NCI-H345 (cell line): ENCODE measurements at regions not wholly inside any gene's neighbourhood (a gene's known extent, or its start where the extent isn't known, plus 50 kb on each side); places are given as distances from the start of the nearest gene placed in this dataset.

Experiments
- DNase-seq: peaks from one replicate; lab custom pipeline; 2025; lab: John Stamatoyannopoulos, UW

DNA sequence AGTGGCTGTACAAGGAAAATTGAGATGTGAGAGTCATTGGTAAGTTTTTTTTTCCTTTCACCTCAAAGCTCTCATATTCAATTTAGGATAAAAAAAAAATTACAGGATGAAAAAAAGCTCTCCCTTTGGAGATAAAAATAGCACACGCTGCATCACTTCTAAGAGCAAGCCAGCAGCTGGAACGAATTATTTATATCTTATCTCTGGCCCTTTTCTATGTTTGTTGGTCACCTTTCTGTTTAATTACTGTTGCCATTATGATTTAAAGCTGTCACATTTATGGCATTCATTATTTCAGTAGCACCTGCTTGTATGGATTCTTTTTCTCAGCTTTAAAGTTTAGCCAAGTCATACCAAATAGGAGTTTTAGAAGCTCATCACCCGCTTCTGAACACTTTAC lies 171.6 kb upstream of the PDZRN3 start:
- no peak for DNase-seq

DNA sequence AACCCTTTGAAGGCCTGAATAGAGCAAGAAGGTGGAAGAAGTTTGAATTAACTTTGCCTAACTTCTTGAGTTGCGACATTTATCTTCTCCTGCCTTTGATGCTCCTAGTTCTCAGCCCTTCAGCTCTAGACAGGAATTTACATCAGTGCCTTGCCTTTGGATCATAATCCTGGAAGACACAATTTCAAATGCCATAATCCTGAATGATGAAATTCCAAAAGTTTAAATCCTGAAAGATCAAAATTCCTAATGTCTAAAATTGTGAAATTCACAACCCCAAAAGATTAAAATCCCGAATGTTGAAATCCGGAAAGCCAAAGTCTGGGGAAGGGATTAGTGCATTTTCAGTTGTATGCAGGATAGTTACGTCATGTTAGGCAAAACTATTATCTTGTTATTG lies 166.6 kb upstream of the PDZRN3 start:
- DNase-seq: no peak

DNA sequence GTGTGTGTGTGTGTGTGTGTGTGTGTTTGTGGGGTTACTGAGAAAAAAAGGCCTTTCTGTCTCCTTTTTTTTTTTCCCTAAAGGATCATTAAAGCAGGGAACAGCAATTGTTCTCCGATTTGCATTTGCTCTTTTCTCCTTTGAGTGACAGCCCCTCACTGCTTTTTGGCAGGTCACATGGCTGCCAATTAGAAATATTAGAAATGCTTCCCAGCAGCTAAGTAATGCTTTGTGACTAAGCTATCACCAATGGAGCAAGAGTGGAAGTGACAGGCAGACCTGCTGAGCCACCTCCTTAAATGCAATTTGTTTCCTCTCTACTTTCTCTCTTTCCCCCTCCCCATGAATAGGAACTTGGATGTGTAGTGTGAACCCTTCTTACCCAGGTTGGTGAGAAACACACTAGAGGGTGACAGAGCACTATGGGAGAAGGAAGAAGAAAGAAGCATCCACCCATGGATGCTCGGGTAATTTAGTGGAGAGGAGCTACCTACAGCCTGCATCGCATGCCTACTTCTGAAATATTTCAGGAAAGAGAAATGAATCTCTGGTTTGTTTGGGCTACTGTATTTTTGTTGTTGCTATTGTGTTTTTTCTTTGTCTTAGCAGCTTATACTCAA lies 165.2 kb upstream of the PDZRN3 start:
- no peak for DNase-seq

DNA sequence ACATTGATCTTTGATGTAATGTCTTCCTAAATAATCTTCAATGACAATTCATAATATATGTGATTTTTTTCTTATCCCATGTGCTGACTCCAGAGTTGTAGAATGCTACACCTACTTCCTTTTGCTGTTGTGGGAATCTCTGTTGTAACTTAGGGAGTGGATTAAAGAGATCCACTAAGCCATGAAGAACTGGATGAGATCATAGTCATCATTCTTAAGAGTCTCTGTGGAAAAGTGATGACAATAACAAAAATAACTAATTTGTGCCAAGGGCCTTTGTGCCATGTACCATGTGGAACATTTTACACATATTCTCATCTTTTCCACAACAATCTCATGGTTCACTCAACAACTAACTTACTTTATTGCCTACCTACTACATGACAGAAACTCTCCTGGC lies 162.9 kb upstream of the PDZRN3 start:
- no peak for DNase-seq

DNA sequence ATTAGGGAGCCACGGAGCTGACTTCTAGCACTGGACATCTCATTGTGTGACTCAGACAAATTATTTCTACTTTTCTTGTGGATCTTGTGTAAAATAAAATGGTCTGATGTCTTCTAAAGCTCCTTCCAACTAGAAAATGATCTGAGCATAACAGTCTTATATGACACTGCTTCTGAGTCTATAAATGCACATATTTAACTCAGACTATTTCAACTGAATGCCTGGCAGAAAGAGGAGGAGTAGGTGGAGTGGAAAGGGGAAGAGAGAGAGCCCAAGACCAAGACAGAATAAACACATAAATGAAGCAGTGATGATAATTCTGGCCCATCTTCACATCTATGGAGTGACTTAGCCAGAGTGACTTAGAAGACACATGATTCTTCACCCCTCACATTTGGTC lies 162.3 kb upstream of the PDZRN3 start:
- DNase-seq: no peak

DNA sequence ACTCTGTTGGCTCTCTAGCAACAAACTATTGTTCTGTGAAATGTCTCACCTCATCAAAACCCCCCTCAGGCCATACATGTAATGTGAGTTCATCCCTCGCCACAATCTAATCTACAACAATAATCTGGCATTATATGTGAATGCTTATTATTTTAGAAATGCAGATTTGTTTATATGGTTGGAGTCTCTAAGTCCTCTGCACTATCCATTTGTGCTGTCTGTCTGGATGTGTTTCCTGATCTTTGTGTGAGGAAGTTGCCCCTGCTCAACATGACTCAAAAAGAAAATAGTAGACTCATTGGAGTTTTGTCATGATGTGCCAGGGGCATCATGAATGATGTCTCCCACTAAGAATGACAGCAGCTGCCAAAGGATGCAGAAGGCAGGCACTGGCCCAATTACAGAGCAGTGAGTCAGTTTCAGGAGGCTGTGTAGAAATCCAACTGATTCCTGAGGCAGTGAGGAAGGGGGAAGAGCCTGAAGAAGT lies 161.6 kb upstream of the PDZRN3 start:
- no peak for DNase-seq

DNA sequence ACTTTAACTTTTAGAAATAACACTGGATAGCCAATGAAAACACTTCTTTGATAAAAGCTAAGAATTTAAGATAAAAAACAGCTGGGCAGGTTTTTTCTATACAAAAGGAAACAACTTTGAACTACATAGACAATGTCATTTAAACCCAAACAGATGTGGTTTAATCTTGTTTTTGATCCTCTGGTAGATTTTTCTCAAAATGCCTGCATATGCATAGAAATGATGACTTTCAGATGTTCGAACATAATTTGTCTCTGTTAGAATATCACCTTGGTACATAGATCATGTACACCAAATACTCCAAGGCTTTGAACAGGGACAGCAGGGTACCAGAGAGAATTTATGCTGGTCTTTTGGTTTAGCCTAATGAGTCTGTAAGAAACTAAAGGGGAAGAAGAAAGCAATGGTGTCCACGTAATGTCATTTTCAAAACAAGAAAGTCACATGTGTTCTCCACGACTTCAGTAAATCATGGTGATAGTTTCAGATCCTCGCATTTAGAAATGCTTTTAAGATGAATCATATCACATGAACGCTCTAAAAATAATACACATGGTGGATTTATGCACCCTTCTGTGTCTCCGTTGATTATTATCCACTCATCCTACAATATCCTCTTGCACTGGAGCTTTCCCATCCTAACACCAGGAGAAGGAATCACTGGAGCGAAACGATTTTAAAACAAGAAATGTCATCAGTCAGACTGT lies 160.1 kb upstream of the PDZRN3 start:
- no peak for DNase-seq

DNA sequence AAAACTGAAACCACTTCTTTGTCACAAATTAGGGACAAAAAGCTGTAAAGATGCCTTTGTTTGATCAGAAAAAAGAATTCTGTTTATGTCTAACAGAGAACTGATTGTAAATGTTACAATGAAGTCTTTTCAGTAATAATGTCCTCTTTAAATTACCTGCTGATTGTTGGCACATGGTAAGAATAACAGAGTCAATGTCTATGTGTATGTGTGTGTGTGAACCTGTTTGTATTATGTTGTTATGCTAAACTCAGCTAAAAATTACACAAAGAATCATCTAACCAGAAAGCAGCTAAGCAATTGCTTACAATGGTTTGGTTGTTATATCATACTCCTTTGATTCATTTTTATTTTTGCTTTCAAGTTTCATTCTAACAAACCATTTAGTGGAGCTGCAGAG lies 159.1 kb upstream of the PDZRN3 start:
- no peak for DNase-seq

DNA sequence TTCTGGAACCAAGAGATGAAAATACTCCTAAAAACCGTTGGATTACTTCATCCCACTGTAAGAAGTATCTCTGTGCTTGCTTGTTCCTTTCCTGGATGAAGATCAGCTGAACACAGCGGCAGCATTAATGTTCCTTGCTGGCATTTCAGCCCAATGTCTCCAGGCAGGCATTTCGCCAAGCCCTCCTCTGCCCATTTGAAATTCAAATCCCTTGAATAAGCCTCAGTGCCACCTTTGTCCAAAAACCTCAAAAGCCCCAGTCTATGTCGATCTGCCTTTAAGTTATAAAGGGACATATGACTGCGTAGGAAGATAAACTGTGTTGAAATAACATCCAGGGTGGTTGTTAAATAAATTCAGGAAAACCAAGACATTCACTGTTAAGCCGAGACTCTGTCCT lies 156.8 kb upstream of the PDZRN3 start:
- DNase-seq: no peak

DNA sequence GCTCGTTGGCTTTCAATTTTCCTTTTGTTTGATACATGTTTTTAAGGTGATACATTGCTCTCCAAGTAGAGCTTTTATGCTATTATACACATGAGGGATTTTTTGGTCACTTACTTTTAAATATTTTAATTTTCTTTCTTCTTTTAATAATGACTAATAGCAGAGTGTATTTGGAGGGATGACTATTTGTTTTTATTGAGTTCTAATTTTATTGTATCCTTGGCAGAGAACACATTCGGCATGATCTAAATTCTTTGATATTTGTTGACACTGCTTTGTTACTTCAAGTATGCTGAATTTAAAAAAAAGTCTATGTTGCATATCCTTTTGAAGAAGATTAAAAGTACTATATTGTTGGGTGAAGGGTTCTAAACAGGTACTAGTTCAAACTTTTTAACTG lies 149.9 kb upstream of the PDZRN3 start:
- DNase-seq: no peak

DNA sequence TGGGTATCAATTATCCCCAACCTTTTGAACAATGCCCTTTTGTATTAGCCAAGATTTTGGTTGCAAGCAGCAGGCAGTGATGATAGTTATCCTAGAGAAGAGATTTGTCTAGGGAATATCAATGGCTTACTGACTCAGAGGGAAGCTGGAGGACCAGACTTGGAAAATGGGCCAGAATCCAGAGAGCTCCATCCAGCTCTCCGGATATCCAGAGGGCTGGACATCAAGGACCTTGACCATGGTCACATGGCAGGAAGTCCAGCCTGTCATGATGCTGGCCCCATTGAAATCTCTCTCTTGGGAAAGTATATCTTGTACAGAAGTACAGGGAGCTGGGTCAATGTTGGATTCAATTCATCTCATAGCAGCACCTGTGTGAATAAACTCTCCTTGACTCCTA lies 148.5 kb upstream of the PDZRN3 start:
- DNase-seq: no peak

DNA sequence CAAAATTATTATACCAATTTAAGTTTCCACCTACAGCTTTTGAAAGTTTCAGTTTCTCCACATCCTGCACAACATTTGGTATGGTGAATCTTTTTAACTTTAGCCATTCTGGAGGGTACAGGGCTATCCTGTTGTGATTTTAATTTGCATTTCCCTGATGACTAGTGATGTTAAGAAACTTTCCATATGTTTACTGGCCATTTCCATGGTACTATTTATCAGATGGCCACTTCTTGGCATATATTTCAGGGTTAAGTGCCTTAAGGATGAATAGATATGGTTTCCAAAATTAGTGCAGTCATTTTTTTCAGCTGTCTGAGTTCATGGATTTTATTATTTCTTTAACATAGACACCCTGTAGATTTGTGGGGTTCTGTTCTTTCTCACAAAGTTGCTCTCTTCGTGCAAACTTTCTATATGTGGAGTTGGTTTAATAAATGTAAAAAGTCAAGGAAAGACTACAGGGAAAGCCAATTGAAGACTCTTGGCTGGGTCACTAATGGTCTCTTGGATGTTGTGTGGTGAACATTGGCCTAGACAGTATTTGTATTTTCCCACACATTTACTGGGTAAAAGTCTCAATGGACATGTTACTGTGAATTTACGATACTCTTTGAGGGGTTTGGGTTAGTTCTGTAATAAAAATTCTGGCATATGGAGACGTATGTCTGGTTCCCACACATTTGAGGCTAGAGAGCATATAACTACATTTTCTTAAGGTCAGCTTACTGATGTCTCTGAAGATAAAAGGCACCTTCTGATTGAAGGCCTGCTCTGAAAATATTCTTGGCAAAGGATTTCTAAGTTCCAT lies 147.5 kb upstream of the PDZRN3 start:
- no peak for DNase-seq

DNA sequence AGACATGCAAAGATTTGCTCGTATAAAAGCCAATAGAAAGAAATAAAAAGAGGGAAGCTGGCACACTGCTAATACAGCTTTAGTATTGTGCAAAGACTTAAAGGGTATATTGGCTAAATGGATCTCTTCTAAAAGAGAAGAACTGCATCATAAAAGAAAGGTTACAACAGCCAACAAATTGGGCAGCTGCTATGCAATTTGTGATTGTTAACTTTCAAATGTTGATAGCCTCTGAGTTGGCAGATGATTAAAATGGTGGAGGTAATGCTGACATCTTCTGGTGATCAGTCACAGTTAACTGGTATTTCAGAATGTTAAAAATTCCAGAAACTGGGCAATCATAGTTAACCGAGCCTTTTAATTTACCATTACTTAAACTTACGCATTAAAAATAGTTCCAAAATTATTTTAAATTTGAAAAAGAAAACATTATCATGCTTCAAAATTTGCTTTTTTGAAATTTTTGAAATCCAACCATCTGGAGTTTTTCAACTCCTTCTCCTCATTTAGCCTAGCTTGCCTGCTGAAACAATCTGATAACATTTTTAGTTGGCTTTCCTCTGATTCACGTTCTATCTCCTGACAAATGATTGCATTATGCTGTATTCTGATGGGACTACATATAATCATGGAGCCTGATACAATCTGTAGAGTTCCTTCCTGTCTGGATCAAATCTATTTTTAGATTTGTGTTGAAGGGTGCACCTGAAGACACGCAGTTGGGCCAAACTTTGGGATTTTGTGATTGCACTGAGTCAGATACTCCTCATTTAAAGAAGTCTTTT lies 144.0 kb upstream of the PDZRN3 start:
- DNase-seq: no peak

DNA sequence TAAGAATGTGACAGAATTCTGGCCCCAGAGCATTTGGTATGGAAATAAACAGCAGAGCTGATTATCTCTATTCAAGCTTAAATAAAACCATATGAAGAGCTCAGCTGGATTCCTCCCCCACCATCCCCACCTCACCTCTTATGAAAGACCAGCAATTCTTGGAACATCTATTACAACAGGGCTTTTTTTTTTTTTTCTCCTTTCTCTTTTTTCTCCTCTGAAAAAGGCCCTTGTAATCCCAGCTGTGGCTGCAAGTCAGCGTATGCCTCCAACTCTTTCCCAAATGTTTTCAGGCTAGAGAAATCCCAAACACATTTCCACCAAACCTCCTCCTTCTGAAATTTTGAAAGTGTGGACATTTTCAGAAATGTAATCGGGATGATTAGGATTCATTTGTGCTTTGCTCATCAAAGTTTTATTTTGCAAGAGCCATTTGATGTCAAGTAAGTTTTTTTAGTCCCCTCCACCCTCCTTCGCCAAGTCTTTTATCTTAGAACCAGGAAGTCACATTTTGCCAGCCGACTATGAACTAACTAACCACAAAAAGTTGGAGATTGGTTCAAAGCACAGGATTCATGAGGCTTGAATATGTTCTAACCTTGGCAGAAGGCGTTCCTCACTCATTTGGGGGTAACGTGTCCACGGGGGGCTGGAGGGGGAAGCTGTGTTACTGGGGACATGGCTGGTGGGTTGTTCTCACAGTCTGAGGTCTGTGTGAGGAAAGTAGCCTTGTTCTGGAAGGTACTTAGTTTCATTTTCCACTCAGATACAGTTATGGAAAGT lies 142.0 kb upstream of the PDZRN3 start:
- no peak for DNase-seq

DNA sequence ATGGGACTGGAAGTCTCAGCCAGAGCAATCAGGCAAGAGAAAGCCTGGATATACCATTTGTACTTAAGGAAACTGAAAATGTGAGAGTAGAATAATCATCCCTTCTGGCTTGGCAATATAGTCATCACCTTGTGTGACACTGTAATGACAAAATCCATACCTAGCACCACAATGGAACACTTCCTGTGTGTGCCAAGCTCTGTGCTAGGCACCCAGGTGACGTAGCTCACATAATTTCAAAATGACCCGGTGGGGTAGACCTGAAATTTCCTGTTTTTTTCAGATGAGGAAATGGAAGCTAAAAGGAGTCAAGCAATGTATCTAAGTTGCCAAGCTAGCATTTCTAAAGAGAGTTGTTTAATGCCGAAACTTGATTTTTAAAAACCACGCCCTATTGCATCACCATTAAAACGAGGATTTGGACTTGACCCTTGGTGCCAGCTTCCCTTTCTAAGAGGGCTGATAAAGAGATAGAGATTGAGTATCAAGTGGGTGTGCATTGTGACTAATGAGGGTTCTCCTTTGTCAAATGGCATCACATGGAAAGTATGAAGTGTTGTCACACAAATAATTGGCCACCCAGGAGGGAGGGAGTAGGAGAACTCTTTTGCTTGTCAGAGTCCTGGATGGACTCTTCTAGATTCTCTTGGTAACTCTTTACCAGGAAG lies 141.3 kb upstream of the PDZRN3 start:
- DNase-seq: no peak

DNA sequence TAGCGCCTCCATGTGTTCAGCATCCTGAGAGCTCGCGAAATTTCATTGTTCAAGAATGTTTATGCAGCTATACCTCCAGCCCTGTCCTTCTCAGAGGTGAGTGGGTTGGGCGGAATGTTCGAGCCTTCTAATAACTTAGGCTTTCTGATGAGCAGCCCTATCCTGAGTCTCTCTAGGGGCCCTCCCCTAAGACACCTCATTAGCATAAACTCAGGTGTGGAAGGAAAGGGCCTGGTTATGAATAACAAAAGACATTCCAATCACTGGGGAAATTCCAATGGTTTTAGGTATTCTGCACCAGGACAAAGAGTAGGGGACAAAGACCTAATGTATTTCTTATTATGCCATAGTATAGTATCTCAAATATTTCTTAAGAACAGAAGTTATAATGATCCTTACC lies 138.1 kb upstream of the PDZRN3 start:
- no peak for DNase-seq

DNA sequence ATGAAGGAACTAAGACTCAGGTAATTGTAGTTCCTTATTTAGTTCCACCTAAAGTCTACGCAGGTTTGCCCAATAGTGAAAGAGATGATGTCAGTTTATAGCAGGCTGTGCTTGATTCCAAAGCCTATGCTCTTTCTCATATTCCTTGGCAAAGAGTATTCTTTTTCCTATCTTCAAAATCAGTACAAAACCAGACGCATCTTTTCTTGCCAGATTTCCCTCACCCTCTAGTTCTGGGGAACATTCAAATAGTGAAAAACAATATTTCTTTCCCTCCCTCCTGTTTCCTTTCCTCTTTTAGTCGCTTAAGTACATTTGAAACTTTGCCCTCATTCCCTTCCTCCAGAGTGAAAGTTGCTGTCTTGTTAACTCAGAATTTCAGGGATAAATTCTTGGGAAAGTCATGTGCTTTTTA lies 134.6 kb upstream of the PDZRN3 start:
- no peak for DNase-seq

DNA sequence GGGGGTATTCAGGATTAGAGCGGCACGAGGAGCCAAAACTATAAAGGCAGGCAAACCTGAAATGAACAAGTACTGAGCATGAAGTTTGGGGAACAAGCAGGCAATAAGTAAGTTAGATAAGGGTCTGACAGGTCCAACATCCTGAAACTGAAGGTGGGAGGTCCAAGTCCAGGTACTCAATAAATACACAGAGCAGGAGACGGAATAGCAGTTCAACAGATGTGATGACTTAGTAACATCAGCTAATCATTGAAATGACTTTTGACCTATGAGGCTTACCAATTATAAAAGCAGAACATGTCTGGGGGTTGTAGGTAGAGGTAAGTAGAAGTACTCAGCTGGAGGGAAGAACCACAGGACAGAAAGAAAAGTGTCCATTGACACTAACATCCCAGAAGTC lies 132.8 kb upstream of the PDZRN3 start:
- no peak for DNase-seq

DNA sequence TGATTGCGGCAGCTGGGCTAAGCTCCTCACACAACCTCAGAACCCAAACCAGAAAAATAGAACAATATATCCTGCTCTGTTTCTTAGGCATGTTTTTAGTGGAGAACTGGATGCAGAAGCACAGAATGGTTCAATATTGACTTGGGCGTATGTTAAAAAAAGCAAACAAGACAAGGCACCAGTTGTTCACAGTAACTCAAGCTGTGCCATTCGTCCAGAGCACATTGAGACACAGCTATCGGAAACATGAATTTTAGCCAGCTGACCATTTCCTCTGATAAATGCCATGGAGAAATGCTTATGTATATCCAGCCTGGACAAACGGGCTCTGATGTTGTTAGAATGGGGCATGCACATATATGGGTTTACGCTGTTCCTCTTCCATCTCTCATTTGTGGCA lies 129.2 kb upstream of the PDZRN3 start:
- DNase-seq: no peak

DNA sequence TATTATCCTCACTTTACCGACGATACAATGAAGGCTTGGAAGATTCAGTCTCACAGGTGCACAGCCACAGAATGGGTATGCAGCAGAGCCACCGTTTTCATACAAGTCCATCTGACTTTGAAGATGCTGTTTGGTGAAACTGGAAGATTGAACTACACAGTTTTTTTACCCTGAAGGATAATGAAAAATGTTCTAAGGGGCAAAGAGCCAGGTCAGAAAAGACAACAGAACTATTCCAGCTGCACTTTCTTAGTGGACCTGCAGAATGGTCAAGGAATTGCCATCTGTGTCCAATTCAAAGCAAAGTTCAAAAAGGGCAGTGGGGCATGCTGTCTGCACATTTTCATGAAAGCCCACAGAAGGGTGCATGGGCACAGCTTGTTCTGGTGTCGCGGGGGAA lies 127.6 kb upstream of the PDZRN3 start:
- DNase-seq: no peak

DNA sequence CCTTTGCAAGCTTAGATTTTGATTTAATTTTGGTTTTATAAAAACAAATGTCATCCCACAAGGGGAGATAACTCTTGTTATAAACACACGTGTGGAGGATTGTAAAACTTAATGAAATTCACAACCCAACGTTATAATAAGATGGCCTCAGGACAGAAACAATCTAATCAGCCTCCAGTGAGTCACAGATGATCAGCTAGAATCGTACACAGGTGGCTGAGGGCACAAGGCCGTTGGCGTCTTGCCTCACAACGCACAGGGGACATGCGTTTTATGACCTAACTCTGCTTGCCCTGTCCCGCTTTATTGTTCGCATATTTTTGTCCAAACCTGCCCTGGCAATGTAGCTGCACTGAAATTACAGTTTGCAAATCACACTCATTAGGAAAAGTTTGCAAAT lies 121.9 kb upstream of the PDZRN3 start:
- DNase-seq: no peak
